H4 (cell line): ENCODE measurements at regions not wholly inside any gene's neighbourhood (a gene's known extent, or its start where the extent isn't known, plus 50 kb on each side); places are given as distances from the start of the nearest gene placed in this dataset.
A peak's percentile ranks its signal among the peaks of the same experiment; 100 is the strongest.

ENCODE experiments used
- DNase-seq: peaks from one replicate; pipeline ENCODE4 v3.0.0-alpha.2; 2015; ENCODE audit warnings: low spot score

- DNase-seq: peak; percentile 51
Observed at GRCh38 chr10:31143331-31143935, 111.8 kb upstream of the ZNF438 start.

GRCh38 chr10:31145986-31146385 lies 114.3 kb upstream of the ZNF438 start:
- no peak for DNase-seq

GRCh38 chr10:31146491-31147209 lies 115.0 kb upstream of the ZNF438 start:
- peak; percentile 87 for DNase-seq

- DNase-seq: no peak
Observed at GRCh38 chr10:31147210-31147608, 115.5 kb upstream of the ZNF438 start.

GRCh38 chr10:31148951-31149350 lies 117.3 kb upstream of the ZNF438 start:
- no peak for DNase-seq

- DNase-seq: no peak
Observed at GRCh38 chr10:31149835-31150512, 118.3 kb upstream of the ZNF438 start.

GRCh38 chr10:31151301-31151700 lies 119.6 kb upstream of the ZNF438 start:
- no peak for DNase-seq

- DNase-seq: no peak
Observed at GRCh38 chr10:31152421-31153135, 120.9 kb upstream of the ZNF438 start.

- no peak for DNase-seq
Observed at GRCh38 chr10:31153161-31153560, 121.5 kb upstream of the ZNF438 start.

GRCh38 chr10:31153692-31154091 lies 122.0 kb upstream of the ZNF438 start:
- DNase-seq: no peak

GRCh38 chr10:31154996-31155395 lies 123.3 kb upstream of the ZNF438 start:
- DNase-seq: no peak

GRCh38 chr10:31157123-31158010 lies 125.7 kb upstream of the ZNF438 start:
- peak; percentile 12 for DNase-seq

- no peak for DNase-seq
Observed at GRCh38 chr10:31158011-31158658, 126.5 kb upstream of the ZNF438 start.

- DNase-seq: no peak
Observed at GRCh38 chr10:31166606-31167005, 134.9 kb upstream of the ZNF438 start.

GRCh38 chr10:31170636-31171035 lies 139.0 kb upstream of the ZNF438 start:
- DNase-seq: no peak

- no peak for DNase-seq
Observed at GRCh38 chr10:31171402-31172083, 139.9 kb upstream of the ZNF438 start.

GRCh38 chr10:31172925-31173324 lies 141.3 kb upstream of the ZNF438 start:
- DNase-seq: no peak

- DNase-seq: no peak
Observed at GRCh38 chr10:31173752-31174151, 142.1 kb upstream of the ZNF438 start.

GRCh38 chr10:31179091-31179680 lies 139.8 kb upstream of the ZEB1 start:
- DNase-seq: no peak
